Peyer's patch (tissue), 4 donors: ENCODE measurements at regions not wholly inside any gene's neighbourhood (a gene's known extent, or its start where the extent isn't known, plus 50 kb on each side); places are given as distances from the start of the nearest gene placed in this dataset.

ENCODE experiments used
- CTCF ChIP-seq, 6 experiments: fragments of 450-650 bp in 4 of 6; fragments of 200-600 bp in 2 of 6; sonication (generic) in 1 of 6; IDR thresholded peaks; one replicate each; pipeline ENCODE4 v1.5.1; 2017 to 2019; ENCODE audit warnings: antibody characterized with exemption in 6 of 6, mild to moderate bottlenecking in 3 of 6, moderate library complexity in 1 of 6
- POLR2A ChIP-seq, 2 donors: fragments of 450-650 bp; IDR thresholded peaks; one replicate each; pipeline ENCODE4 v1.5.1; 2017; ENCODE audit warnings: antibody characterized with exemption in 2 of 2, mild to moderate bottlenecking in 2 of 2, moderate library complexity in 2 of 2

- no peak for TF ChIP-seq CTCF (IDR thresholded peaks at IDR 0.05)
- TF ChIP-seq POLR2A (IDR thresholded peaks at IDR 0.05), result no peak
These were observed 61.0 kb upstream of the AGPS start for GRCh38 chr2:177331466-177331997.
